HepG2 (cell line): ENCODE measurements at regions not wholly inside any gene's neighbourhood (a gene's known extent, or its start where the extent isn't known, plus 50 kb on each side); places are given as distances from the start of the nearest gene placed in this dataset.

Experiments
- ATAC-seq: fragments of 200-7000 bp; cut with Tn5 transposase; 3 replicates; pipeline ENCODE4 v1.9.1; 2020; ENCODE audit warnings: mild to moderate bottlenecking, moderate library complexity
- BruUV-seq: library from RNA; stranded (reverse); fragments of 400-500 nt; replicated peaks from 2 replicates; lab custom pipeline; 2021; lab: Mats Ljungman, UMichigan
- CTCF ChIA-PET: fragments of 300-600 bp; formaldehyde crosslinking; extraction: SDS; loops from one replicate; lab custom pipeline; 2021; ENCODE audit warnings: low total read pairs, inconsistent platforms, low intra/inter-chr PET ratio; lab: Yijun Ruan, JAX
- POLR2A ChIA-PET: fragments of 350-600 bp; sonication (Branson Sonifier 250); formaldehyde crosslinking; loops from one replicate; lab custom pipeline; 2020; ENCODE audit warnings: antibody characterized with exemption, inconsistent platforms; lab: Yijun Ruan, JAX
- DNase-seq: peaks from one replicate; pipeline ENCODE4 v3.0.0-alpha.2; 2015; ENCODE audit warnings: low spot score
- FAIRE-seq: peaks from 3 replicates; lab custom pipeline; 2011; peaks lifted over from hg19 to GRCh38; lab: Jason Lieb, UNC
- H2AFZ ChIP-seq: one replicate; pipeline ENCODE4 v1.6.1; 2011; ENCODE audit warnings: low read length, inconsistent platforms
- H3K27ac ChIP-seq: fragments of 300-600 bp; 3 replicates; pipeline ENCODE4 v1.8.0; 2011; ENCODE audit warnings: mixed run types, mild to moderate bottlenecking, mixed read lengths, low read length, inconsistent platforms; ENCODE audit not compliant: insufficient read depth; ENCODE audit errors: extremely low read length
- H3K27me3 ChIP-seq, 2 experiments: fragments of 200-600 bp in 1 of 2; 2 replicates in 1 of 2; 3 replicates in 1 of 2; pipeline versions ENCODE4 v1.6.0 to v1.8.0; 2011; ENCODE audit warnings: low read length in 2 of 2, mild to moderate bottlenecking in 2 of 2, moderate library complexity in 2 of 2, inconsistent platforms in 1 of 2; ENCODE audit not compliant: insufficient read depth in 2 of 2, control insufficient read depth in 1 of 2
- H3K36me3 ChIP-seq, 2 experiments: fragments of 200-600 bp in 1 of 2; replicated peaks in 1 of 2; 2 replicates in 1 of 2; 3 replicates in 1 of 2; pipeline versions ENCODE4 v1.5.1 to v1.8.0; 2011; ENCODE audit warnings: low read length in 2 of 2, inconsistent platforms in 1 of 2; ENCODE audit not compliant: insufficient read depth in 2 of 2, control insufficient read depth in 1 of 2
- H3K4me1 ChIP-seq: 2 replicates; pipeline ENCODE4 v1.5.1; 2012; ENCODE audit warnings: low read length, inconsistent platforms; ENCODE audit not compliant: insufficient read depth
- H3K4me2 ChIP-seq: 2 replicates; pipeline ENCODE4 v1.6.0; 2011; ENCODE audit warnings: low read depth, low read length, inconsistent platforms
- H3K4me3 ChIP-seq, 3 experiments: fragments of 200-600 bp in 1 of 3; sonication (generic), shearing (Covaris generic) in 1 of 3; replicated peaks in 1 of 3; 2 replicates each; pipeline ENCODE4 v1.5.1; 2011 to 2016; ENCODE audit warnings: low read length in 3 of 3, inconsistent platforms in 2 of 3, low read depth in 2 of 3, mild to moderate bottlenecking in 2 of 3, control low read depth in 1 of 3, mixed read lengths in 1 of 3; ENCODE audit not compliant: insufficient read depth in 1 of 3
- H3K79me2 ChIP-seq: one replicate; pipeline ENCODE4 v1.6.1; 2011; ENCODE audit warnings: low read length, inconsistent platforms; ENCODE audit not compliant: insufficient read depth
- H3K9ac ChIP-seq: 2 replicates; pipeline ENCODE4 v1.6.0; 2011; ENCODE audit warnings: mild to moderate bottlenecking, low read depth, low read length, inconsistent platforms; ENCODE audit not compliant: insufficient read depth
- H3K9me3 ChIP-seq: 2 replicates; pipeline ENCODE4 v1.5.1; 2012; ENCODE audit warnings: mild to moderate bottlenecking, low read length
- H4K20me1 ChIP-seq: 2 replicates; pipeline ENCODE4 v1.6.0; 2011; ENCODE audit warnings: inconsistent platforms, mild to moderate bottlenecking, low read length, moderate library complexity; ENCODE audit not compliant: insufficient read depth
- PCBP2 ChIP-seq: fragments of 200-400 bp; formaldehyde crosslinking; optimal IDR thresholded peaks from 2 replicates; pipeline ENCODE3; 2018; ENCODE audit warnings: low read length, low read depth; ENCODE audit not compliant: poor library complexity, severe bottlenecking
- TFDP2 ChIP-seq: sonication (generic); formaldehyde crosslinking; IDR thresholded peaks from 2 replicates; pipeline ENCODE4 v1.4.0; 2020; ENCODE audit warnings: missing genetic modification reagents
- ZBTB14 ChIP-seq: sonication (generic); formaldehyde crosslinking; IDR thresholded peaks from 2 replicates; pipeline ENCODE4 v1.4.0; 2020; ENCODE audit warnings: missing genetic modification reagents
- ZBTB37 ChIP-seq: sonication (generic); formaldehyde crosslinking; IDR thresholded peaks from 2 replicates; pipeline ENCODE4 v1.4.0; 2020; ENCODE audit warnings: mild to moderate bottlenecking, missing genetic modification reagents
- WGBS: methylation state at CpG from one replicate; pipeline ENCODE4 v1.1.6; 2017; ENCODE audit warnings: low lambda C conversion rate; 5-methylcytosine and 5-hydroxymethylcytosine counted together
- in situ Hi-C: cut with HindIII; loops from 2 replicates; pipeline ENCODE4 v1.10.0; 2017; ENCODE audit warnings: low pct_unique_long_range_greater_than_20kb; ENCODE audit not compliant: extremely low pct_ligation_motif_present
- intact Hi-C: fragments of 100-400 bp; cut with micrococcal nuclease; formaldehyde crosslinking; loops from one replicate; pipeline ENCODE4 v1.10.0; 2022; ENCODE audit not compliant: unreplicated experiment

- in situ Hi-C loops (no loop called here), intact Hi-C loops (no loop called here)
- Histone ChIP-seq H3K27me3 (no peaks in the 10 kb centered on the region), H3K4me3 (no peak overlapping the region), H3K9me3 (no peaks in the 10 kb centered on the region), H3K36me3 (no peaks in the 10 kb centered on the region), H2AFZ (no peak overlapping the region), H3K79me2 (no peaks in the 10 kb centered on the region), H3K4me1 (no peaks in the 10 kb centered on the region), H3K27ac (no peak overlapping the region), H3K4me2 (no peak overlapping the region), H3K9ac (no peak overlapping the region), H4K20me1 (no peaks in the 10 kb centered on the region)
- ChIA-PET POLR2A (no interaction called here), CTCF (no interaction called here)
- BruUV-seq, result no TSS peak
- 22% methylated on average over 3 of the region's 3 CpGs for WGBS
- ATAC-seq (no peak), FAIRE-seq (no peak), DNase-seq (no peak)
- no peak for TF ChIP-seq ZBTB14 (CRISPR knock-in tag)
- TF ChIP-seq TFDP2 (CRISPR knock-in tag), result no peak
- no peak for TF ChIP-seq PCBP2
- TF ChIP-seq ZBTB37 (CRISPR knock-in tag), result no peak
These were observed 472.1 kb upstream of the IGFBP3 start for GRCh38 chr7:46393142-46393541.
